Heart left ventricle (tissue), 16 donors: ENCODE measurements at regions not wholly inside any gene's neighbourhood (a gene's known extent, or its start where the extent isn't known, plus 50 kb on each side); places are given as distances from the start of the nearest gene placed in this dataset.

Experiments used
- ATAC-seq, 4 donors: fragments of 200-7000 bp; cut with Tn5 transposase; one replicate each; pipeline ENCODE4 v1.9.1; 2020 to 2022; ENCODE audit warnings: moderate library complexity in 4 of 4, mild to moderate bottlenecking in 3 of 4, moderate number of reproducible peaks in 1 of 4
- DNase-seq, 5 donors: peaks; one replicate each; pipeline ENCODE4 v3.0.0-alpha.2; 2020
- H3K27ac ChIP-seq, 12 donors: fragments of 200-600 bp; sonication (generic) in 4 of 12; one replicate each; pipeline versions ENCODE4 v1.5.0 to v1.8.0; 2016 to 2022; ENCODE audit warnings: mild to moderate bottlenecking in 2 of 12
- H3K27me3 ChIP-seq, 9 donors: fragments of 200-600 bp; sonication (generic) in 2 of 9; one replicate each; pipeline versions ENCODE4 v1.5.1 to v1.8.0; 2016 to 2022; ENCODE audit warnings: mild to moderate bottlenecking in 3 of 9
- H3K36me3 ChIP-seq, 9 donors: fragments of 200-600 bp; sonication (generic) in 2 of 9; one replicate each; pipeline versions ENCODE4 v1.5.0 to v1.8.0; 2018 to 2022; ENCODE audit warnings: mild to moderate bottlenecking in 2 of 9
- H3K4me1 ChIP-seq, 12 donors: fragments of 200-600 bp; sonication (generic) in 4 of 12; one replicate each; pipeline versions ENCODE4 v1.5.0 to v1.8.0; 2016 to 2022; ENCODE audit warnings: mild to moderate bottlenecking in 3 of 12
- H3K4me3 ChIP-seq, 12 donors: fragments of 200-600 bp; sonication (generic) in 4 of 12; one replicate each; pipeline versions ENCODE4 v1.5.0 to v1.8.0; 2017 to 2022; ENCODE audit warnings: mild to moderate bottlenecking in 9 of 12, moderate library complexity in 4 of 12
- H3K9me3 ChIP-seq, 12 donors: fragments of 200-600 bp; sonication (generic) in 4 of 12; one replicate each; pipeline versions ENCODE4 v1.5.0 to v1.8.0; 2016 to 2022; ENCODE audit warnings: mild to moderate bottlenecking in 1 of 12
- POLR2A ChIP-seq, 2 donors: fragments of 450-650 bp; IDR thresholded peaks; one replicate each; pipeline ENCODE4 v1.6.1; 2017; ENCODE audit warnings: antibody characterized with exemption in 2 of 2, mild to moderate bottlenecking in 2 of 2, moderate library complexity in 2 of 2
- WGBS, 4 donors: extraction: QIAGEN DNeasy Blood & Tissue Kit in 2 of 4; methylation state at CpG; one replicate each; pipeline versions ENCODE4 v1.1.5 to v1.1.7; 2013 to 2018; 5-methylcytosine and 5-hydroxymethylcytosine counted together
- intact Hi-C, 10 donors: fragments of 100-400 bp; cut with DNase I; formaldehyde crosslinking; loops; one replicate each; pipeline versions ENCODE4 v1.11.1 to v1.14.2; 2022
- TF ChIP-seq, protein P1 (sequence below), 12 donors: fragments of 200-600 bp; sonication (generic) in 4 of 12; IDR thresholded peaks; one replicate each; pipeline versions ENCODE4 v1.5.0 to v1.8.0; 2018 to 2022; ENCODE audit warnings: antibody characterized with exemption in 12 of 12, mild to moderate bottlenecking in 5 of 12
- donor health status: ischemic (EF 13 %, LVEDD 7.1; RV severe dilation, severe dysfunction).
- donor health status: healthy with polysubstance abuse.
- donor health status: DM: no; HTN: yes; CAD: no.
- donor health status: DM: no; HTN: no; CAD: no.
- donor health status: ischemic (EF 25% LVEDD 6.9; RV normal size, moderate dysfunction).
- donor health status: ischemic (EF 25% LVEDD 5.7; RV mildly dilated, moderate dysfunction).
- donor health status: healthy.
- donor health status: DM: yes; HTN: yes; CAD: no.
- donor health status: ischemic (EF 35%, LVEDD 5.7; RV mildly dilated, moderate dysfunction).
- donor health status: nonischemic (EF 11% LVEDD 7.7; RV severe dilation, severe dysfunction).
- donor health status: DM: yes; HTN: yes; CAD: no.
- donor health status: PGD.
- donor health status: ischemic (EF 29% LVEDD 5.4; RV normal size, mild dysfunction).
- donor health status: nonischemic (EF 23%, LVEDD 6.1; RV moderate dilation, normal function).

DNA sequence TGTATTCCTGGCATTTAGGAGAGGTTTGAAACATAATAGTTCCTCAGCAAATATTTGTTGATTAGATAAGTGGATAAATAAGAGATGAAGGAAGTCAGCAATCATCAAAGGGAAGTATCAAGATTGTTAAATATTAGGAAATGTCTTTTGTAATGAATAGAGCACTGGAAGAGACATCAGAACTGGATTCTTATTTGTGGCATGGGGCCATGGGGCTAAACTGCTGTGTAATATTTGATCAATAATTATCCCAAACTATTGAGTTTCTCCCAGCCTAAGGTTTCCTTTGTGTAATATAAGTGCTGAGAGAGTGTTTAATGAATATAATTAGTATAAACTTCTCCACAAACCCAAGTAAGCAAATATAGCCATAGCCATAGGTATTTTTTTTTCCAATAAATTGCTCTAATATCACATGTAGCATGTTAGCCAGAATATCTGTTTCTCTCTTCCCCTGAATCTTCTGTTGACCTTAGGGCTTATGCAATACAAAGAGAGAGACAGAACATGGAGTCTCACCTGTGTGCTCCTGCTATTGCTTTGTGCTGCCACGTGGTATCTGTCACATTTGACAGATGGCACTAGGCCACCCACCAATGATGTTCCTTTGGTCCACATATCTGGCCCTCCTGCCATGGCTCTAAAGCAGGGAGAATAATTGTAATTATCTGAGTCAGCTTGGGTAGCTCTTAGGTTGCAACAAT is 658.7 kb downstream of the SOX5 start:
- H3K36me3 ChIP-seq, result no peaks in the 10 kb centered on the region
- intact Hi-C loops, result no loop called here
- TF ChIP-seq, protein P1, sequence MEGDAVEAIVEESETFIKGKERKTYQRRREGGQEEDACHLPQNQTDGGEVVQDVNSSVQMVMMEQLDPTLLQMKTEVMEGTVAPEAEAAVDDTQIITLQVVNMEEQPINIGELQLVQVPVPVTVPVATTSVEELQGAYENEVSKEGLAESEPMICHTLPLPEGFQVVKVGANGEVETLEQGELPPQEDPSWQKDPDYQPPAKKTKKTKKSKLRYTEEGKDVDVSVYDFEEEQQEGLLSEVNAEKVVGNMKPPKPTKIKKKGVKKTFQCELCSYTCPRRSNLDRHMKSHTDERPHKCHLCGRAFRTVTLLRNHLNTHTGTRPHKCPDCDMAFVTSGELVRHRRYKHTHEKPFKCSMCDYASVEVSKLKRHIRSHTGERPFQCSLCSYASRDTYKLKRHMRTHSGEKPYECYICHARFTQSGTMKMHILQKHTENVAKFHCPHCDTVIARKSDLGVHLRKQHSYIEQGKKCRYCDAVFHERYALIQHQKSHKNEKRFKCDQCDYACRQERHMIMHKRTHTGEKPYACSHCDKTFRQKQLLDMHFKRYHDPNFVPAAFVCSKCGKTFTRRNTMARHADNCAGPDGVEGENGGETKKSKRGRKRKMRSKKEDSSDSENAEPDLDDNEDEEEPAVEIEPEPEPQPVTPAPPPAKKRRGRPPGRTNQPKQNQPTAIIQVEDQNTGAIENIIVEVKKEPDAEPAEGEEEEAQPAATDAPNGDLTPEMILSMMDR (IDR thresholded peaks at IDR 0.05), result no peak
- no peak for TF ChIP-seq POLR2A (IDR thresholded peaks at IDR 0.05)
- ATAC-seq, result no peak
- H3K27me3 ChIP-seq, result no peaks in the 10 kb centered on the region
- H3K27ac ChIP-seq, result no peak overlapping the region
- H3K4me1 ChIP-seq, result no peaks in the 10 kb centered on the region
- H3K4me3 ChIP-seq, result no peak overlapping the region
- H3K9me3 ChIP-seq, result no peaks in the 10 kb centered on the region
- no peak for DNase-seq
- WGBS, 4 donors, result 44 to 88% (median 72%) methylated on average over 1 of the region's 1 CpG

- intact Hi-C loops, result no loop called here
- DNase-seq (no peak), ATAC-seq (no peak)
- Histone ChIP-seq H3K4me3 (no peak overlapping the region), H3K4me1 (no peaks in the 10 kb centered on the region), H3K27me3 (no peaks in the 10 kb centered on the region), H3K36me3 (no peaks in the 10 kb centered on the region), H3K9me3 (peaks cover 0 to 8% (median 0%) of the 10 kb centered on the region in 12 donors), H3K27ac (no peak overlapping the region)
- 74 to 82% (median 77%) methylated on average over 3 of the region's 3 CpGs for WGBS, 4 donors
- TF ChIP-seq, protein P1 (IDR thresholded peaks at IDR 0.05), result no peak
- no peak for TF ChIP-seq POLR2A (IDR thresholded peaks at IDR 0.05)
These were observed 646.2 kb downstream of the SOX5 start for GRCh38 chr12:23303220-23303619.

DNA sequence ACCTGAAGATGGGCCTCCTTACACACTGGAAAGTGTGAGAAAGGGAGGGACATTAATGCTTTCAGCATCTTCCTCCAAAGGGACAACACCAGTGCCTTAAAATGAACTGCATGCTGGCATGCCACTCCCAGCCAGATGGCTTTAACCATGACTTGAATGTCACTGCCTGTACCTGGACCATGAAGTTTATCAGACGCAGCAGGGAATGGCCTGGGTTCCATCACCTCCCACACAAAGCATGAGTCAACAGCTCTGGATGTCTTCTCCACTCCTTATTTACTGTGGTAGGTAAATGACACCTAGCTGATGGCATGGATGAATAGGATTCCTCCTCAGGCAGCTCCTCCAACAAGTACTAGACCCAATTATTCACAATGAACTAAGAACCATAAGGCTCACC is 645.6 kb downstream of the SOX5 start:
- Histone ChIP-seq H3K9me3 (peaks cover 0 to 8% (median 0%) of the 10 kb centered on the region in 12 donors), H3K4me1 (no peaks in the 10 kb centered on the region), H3K4me3 (no peak overlapping the region), H3K36me3 (no peaks in the 10 kb centered on the region), H3K27ac (no peak overlapping the region), H3K27me3 (no peaks in the 10 kb centered on the region)
- ATAC-seq (no peak), DNase-seq (no peak)
- WGBS, 4 donors, result 63 to 80% (median 72%) methylated on average over 1 of the region's 1 CpG
- TF ChIP-seq, protein P1 (IDR thresholded peaks at IDR 0.05), result no peak
- TF ChIP-seq POLR2A (IDR thresholded peaks at IDR 0.05), result no peak
- intact Hi-C loops, result no loop called here

- Histone ChIP-seq H3K36me3 (no peaks in the 10 kb centered on the region), H3K4me1 (no peaks in the 10 kb centered on the region), H3K27ac (no peak overlapping the region), H3K9me3 (peaks cover 0 to 10% (median 0%) of the 10 kb centered on the region in 12 donors), H3K27me3 (no peaks in the 10 kb centered on the region), H3K4me3 (no peak overlapping the region)
- 77 to 91% (median 82%) methylated on average over 2 of the region's 2 CpGs for WGBS, 4 donors
- intact Hi-C loops, result no loop called here
- no peak for TF ChIP-seq POLR2A (IDR thresholded peaks at IDR 0.05)
- TF ChIP-seq, protein P1 (IDR thresholded peaks at IDR 0.05), result no peak
- ATAC-seq, result no peak
- no peak for DNase-seq
These were observed 615.5 kb downstream of the SOX5 start for GRCh38 chr12:23333938-23334337.
